Subcutaneous abdominal adipose tissue (tissue), 5 donors: ENCODE measurements at regions not wholly inside any gene's neighbourhood (a gene's known extent, or its start where the extent isn't known, plus 50 kb on each side); places are given as distances from the start of the nearest gene placed in this dataset.
"Not testable (repeated sequence)": the region's sequence is repeated elsewhere in the genome, so short reads cannot be mapped to it uniquely, and the experiment has no call there.

Experiments
- H3K27ac ChIP-seq: one replicate; pipeline ENCODE4 v1.7.0; 2013; ENCODE audit warnings: low read depth, mild to moderate bottlenecking, inconsistent platforms, low read length, moderate library complexity
- H3K27me3 ChIP-seq, 5 donors: one replicate each; pipeline ENCODE4 v1.7.0; 2013; ENCODE audit warnings: low read length in 5 of 5, inconsistent platforms in 1 of 5; ENCODE audit not compliant: control insufficient read depth in 5 of 5, insufficient read depth in 4 of 5
- H3K36me3 ChIP-seq, 5 donors: one replicate each; pipeline ENCODE4 v1.7.0; 2013; ENCODE audit warnings: low read length in 5 of 5; ENCODE audit not compliant: control insufficient read depth in 5 of 5, insufficient read depth in 5 of 5
- H3K4me1 ChIP-seq, 5 donors: one replicate each; pipeline ENCODE4 v1.7.0; 2013; ENCODE audit warnings: low read length in 5 of 5, mild to moderate bottlenecking in 3 of 5, moderate library complexity in 1 of 5; ENCODE audit not compliant: control insufficient read depth in 5 of 5, insufficient read depth in 5 of 5
- H3K4me3 ChIP-seq, 5 donors: one replicate each; pipeline ENCODE4 v1.7.0; 2013; ENCODE audit warnings: low read length in 5 of 5, low read depth in 1 of 5
- H3K9ac ChIP-seq, 5 donors: one replicate each; pipeline ENCODE4 v1.7.0; 2013; ENCODE audit warnings: low read length in 5 of 5, mild to moderate bottlenecking in 4 of 5, moderate library complexity in 3 of 5
- H3K9me3 ChIP-seq, 5 donors: one replicate each; pipeline ENCODE4 v1.7.0; 2013; ENCODE audit warnings: low read length in 5 of 5; ENCODE audit not compliant: control insufficient read depth in 5 of 5
- donor health status: healthy.
- donor health status: healthy.
- donor health status: healthy.
- donor health status: healthy.
- donor health status: healthy.

DNA sequence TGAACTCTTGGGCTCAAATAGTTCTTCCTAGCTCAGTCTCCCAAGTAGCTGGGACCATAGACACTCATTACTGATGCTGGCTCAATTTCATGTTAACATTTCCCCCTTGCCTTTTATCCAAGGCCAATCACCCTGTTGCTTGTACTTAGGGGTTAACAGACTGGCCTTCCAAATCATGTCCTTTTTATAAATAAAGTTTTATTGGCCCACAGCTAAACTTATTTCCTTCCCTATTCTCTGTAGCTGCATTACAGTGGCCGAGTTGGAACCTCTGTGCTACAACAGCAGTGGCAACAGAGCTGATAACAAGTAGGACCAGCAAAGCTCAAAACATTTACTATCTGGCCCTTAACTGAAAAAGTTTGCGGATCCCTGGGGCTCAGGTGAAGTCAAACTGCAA lies 109.8 kb downstream of the ZFP64 start:
- Histone ChIP-seq H3K4me1 (no peaks in the 10 kb centered on the region), H3K27me3 (no peaks in the 10 kb centered on the region), H3K27ac (no peak overlapping the region), H3K9me3 (peaks cover 0 to 2% (median 1%) of the 10 kb centered on the region in 5 donors), H3K9ac (no peak overlapping the region), H3K36me3 (peaks cover 2 to 17% (median 7%) of the 10 kb centered on the region in 5 donors), H3K4me3 (no peak overlapping the region)

DNA sequence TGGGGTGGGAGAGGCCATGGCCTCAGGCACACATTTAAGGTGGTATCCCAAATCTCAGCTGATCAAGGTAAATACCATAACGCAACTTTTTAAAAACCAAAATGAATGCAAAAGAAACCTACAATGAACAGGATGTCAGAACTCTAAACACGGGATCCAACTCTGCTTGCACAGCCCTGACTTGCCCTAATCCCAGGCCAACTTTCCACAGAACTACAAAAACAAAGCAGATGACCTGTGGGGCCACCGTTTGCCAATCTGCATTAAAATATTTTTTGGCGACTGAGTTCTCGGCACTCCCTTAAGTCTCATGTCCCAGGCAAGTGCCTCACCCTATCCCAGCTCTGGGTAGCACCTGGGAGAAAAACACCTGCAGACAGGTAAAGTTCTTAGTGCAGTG lies 110.5 kb downstream of the ZFP64 start:
- Histone ChIP-seq H3K9me3 (no peaks in the 10 kb centered on the region), H3K9ac (no peak overlapping the region), H3K4me3 (no peak overlapping the region), H3K27ac (no peak overlapping the region), H3K36me3 (peaks cover 0 to 17% (median 5%) of the 10 kb centered on the region in 5 donors), H3K27me3 (no peaks in the 10 kb centered on the region), H3K4me1 (no peaks in the 10 kb centered on the region)

GRCh38 chr20:52078289-52078688 lies 113.3 kb downstream of the ZFP64 start:
- Histone ChIP-seq H3K27ac (no peak overlapping the region), H3K9me3 (no peaks in the 10 kb centered on the region), H3K9ac (no peak overlapping the region), H3K27me3 (no peaks in the 10 kb centered on the region), H3K36me3 (peaks cover 0 to 4% (median 0%) of the 10 kb centered on the region in 5 donors), H3K4me3 (no peak overlapping the region), H3K4me1 (no peaks in the 10 kb centered on the region)

- no peaks in the 10 kb centered on the region for H3K27me3 ChIP-seq
- peaks cover 0 to 8% (median 3%) of the 10 kb centered on the region in 5 donors for H3K36me3 ChIP-seq
- H3K4me3 ChIP-seq, result no peak overlapping the region
- no peaks in the 10 kb centered on the region for H3K9me3 ChIP-seq
- H3K4me1 ChIP-seq, result no peaks in the 10 kb centered on the region
- no peak overlapping the region for H3K27ac ChIP-seq
- H3K9ac ChIP-seq, result no peak overlapping the region
Measured at GRCh38 chr20:52076164-52076563, 115.4 kb downstream of the ZFP64 start.

DNA sequence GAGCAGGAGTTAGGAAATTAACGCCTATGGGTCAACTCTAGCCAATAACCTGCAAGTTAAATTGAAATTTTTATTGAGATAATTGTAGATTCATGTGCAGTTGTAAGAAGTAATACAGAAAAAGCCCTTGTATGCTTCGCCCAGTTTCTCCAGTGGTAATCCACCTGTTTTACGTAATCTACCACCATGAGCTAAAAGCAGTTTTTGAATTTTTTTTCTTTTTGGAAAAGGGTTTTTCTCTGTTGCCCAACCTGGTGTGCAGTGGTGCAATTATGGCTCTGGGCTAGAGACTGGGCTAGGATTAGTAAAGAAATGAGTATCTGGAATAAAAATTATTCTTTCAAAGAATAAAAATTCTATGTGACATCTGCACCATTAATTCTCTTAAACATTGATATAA lies 116.2 kb downstream of the ZFP64 start:
- Histone ChIP-seq H3K4me1 (no peaks in the 10 kb centered on the region), H3K36me3 (peaks cover 0 to 8% (median 3%) of the 10 kb centered on the region in 5 donors), H3K9me3 (no peaks in the 10 kb centered on the region), H3K27me3 (no peaks in the 10 kb centered on the region), H3K9ac (no peak overlapping the region), H3K27ac (no peak overlapping the region), H3K4me3 (no peak overlapping the region)

DNA sequence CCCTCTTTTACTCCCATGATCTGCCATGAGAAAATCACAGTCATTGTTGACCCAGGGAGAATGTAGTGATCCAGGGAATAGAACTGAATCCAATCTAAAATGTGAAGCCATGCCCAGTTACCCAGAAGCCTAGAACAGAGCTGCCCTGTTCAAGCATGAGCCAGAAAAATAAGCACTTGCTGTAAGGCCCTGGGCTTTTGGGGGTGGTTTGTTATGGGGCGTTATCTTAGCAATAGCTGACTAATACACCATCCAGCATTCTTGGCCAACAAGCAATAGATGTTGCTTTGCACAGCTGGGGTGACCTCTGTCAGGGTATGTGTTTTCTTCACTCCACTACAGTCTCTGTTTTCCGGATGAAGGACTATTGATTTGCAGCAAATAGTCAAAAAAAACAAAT lies 120.4 kb downstream of the ZFP64 start:
- H3K4me1 ChIP-seq, result no peaks in the 10 kb centered on the region
- no peak overlapping the region for H3K27ac ChIP-seq
- H3K27me3 ChIP-seq, result no peaks in the 10 kb centered on the region
- no peak overlapping the region for H3K9ac ChIP-seq
- no peaks in the 10 kb centered on the region for H3K9me3 ChIP-seq
- no peak overlapping the region for H3K4me3 ChIP-seq
- H3K36me3 ChIP-seq, result peaks cover 0 to 4% (median 3%) of the 10 kb centered on the region in 5 donors

DNA sequence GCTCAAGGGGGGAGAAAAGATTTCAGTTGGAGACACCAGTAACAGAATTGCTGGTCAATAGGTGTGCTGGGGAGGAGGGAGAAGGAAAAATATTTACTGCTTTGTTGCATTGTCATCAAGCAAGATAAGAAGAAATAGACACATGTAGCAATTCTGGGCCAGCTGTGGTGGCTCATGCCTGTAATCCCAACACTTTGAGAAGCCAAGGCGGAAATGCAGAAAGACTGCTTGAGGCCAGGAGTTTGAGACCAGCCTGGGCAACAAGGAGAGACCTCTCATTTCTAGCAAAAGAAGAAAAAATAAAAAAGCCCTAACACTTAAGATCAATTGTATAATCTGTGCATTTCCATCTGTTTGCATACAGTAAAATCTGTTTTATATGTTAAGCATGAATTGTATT lies 126.6 kb downstream of the ZFP64 start:
- peaks cover 0 to 4% (median 0%) of the 10 kb centered on the region in 5 donors for H3K9me3 ChIP-seq
- H3K4me3 ChIP-seq, result no peak overlapping the region
- no peaks in the 10 kb centered on the region for H3K27me3 ChIP-seq
- peaks cover 0 to 5% (median 0%) of the 10 kb centered on the region in 5 donors for H3K4me1 ChIP-seq
- H3K36me3 ChIP-seq, result no peaks in the 10 kb centered on the region
- no peak overlapping the region for H3K9ac ChIP-seq
- H3K27ac ChIP-seq, result no peak overlapping the region

GRCh38 chr20:52062452-52063209 lies 128.9 kb downstream of the ZFP64 start:
- no peak overlapping the region for H3K27ac ChIP-seq
- H3K36me3 ChIP-seq, result no peaks in the 10 kb centered on the region
- H3K9me3 ChIP-seq, result peaks cover 0 to 4% (median 0%) of the 10 kb centered on the region in 5 donors
- H3K27me3 ChIP-seq, result no peaks in the 10 kb centered on the region
- H3K4me3 ChIP-seq, result no peak overlapping the region
- no peak overlapping the region for H3K9ac ChIP-seq
- H3K4me1 ChIP-seq, result peaks cover 0 to 5% (median 0%) of the 10 kb centered on the region in 5 donors

- Histone ChIP-seq H3K27me3 (no peaks in the 10 kb centered on the region), H3K9ac (no peak overlapping the region), H3K27ac (no peak overlapping the region), H3K4me1 (peaks cover 0 to 5% (median 0%) of the 10 kb centered on the region in 5 donors), H3K36me3 (no peaks in the 10 kb centered on the region), H3K4me3 (no peak overlapping the region), H3K9me3 (peaks cover 2 to 16% (median 11%) of the 10 kb centered on the region in 5 donors)
Measured at GRCh38 chr20:52060794-52061714, 130.5 kb downstream of the ZFP64 start.

DNA sequence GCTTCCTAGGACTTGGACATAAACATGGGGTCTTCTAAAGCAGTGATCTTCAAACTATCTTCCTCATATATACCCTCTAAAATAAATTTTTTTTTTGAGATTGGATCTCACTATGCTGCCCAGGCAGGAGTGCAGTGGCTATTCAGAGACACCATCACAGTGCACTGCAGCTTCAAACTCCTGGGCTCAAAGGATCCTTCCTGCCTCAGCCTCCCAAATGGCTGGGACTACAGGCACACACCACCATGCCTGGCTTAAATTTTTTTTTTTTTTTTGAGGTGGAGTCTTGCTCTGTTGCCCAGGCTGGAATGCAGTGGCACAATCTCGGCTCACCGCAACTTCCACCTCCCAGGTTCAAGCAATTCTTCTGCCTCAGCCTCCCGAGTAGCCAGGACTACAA lies 134.4 kb downstream of the ZFP64 start:
- not testable (repeated sequence) for H3K36me3 ChIP-seq, H3K4me3 ChIP-seq, H3K27ac ChIP-seq, H3K9ac ChIP-seq, H3K27me3 ChIP-seq, H3K4me1 ChIP-seq
- H3K9me3 ChIP-seq, result peaks cover 3 to 15% (median 14%) of the 10 kb centered on the region in 5 donors
